ENCODE measurements at regions not wholly inside any gene's neighbourhood (a gene's known extent, or its start where the extent isn't known, plus 50 kb on each side); places are given as distances from the start of the nearest gene placed in this dataset.
A peak's percentile ranks its signal among the peaks of the same experiment; 100 is the strongest.

- no peak for FAIRE-seq
- no peak for DNase-seq (ENCODE audit: low read depth)
- TF ChIP-seq CTCF (IDR thresholded peaks at IDR 0.05; ENCODE audit: insufficient read depth, low read length, severe bottlenecking) = no peak
- no peaks in the 10 kb centered on the region for H3K36me3 ChIP-seq (ENCODE audit: control insufficient read depth, insufficient read depth, low read length)
- H3K27me3 ChIP-seq (ENCODE audit: control insufficient read depth, insufficient read depth, low read length) = peaks cover 4% of the 10 kb centered on the region
- H3K4me3 ChIP-seq (ENCODE audit: low read depth, low read length) = no peak overlapping the region
Measured at GRCh38 chr17:77736721-77737120, 221.8 kb upstream of the TNRC6C start.

GRCh38 chr17:77737442-77738265 is 220.8 kb upstream of the TNRC6C start:
- H3K36me3 ChIP-seq (ENCODE audit: control insufficient read depth, insufficient read depth, low read length) = no peaks in the 10 kb centered on the region
- FAIRE-seq = no peak
- H3K27me3 ChIP-seq (ENCODE audit: control insufficient read depth, insufficient read depth, low read length) = peaks cover 4% of the 10 kb centered on the region
- no peak overlapping the region for H3K4me3 ChIP-seq (ENCODE audit: low read depth, low read length)
- DNase-seq (ENCODE audit: low read depth) = no peak
- no peak for TF ChIP-seq CTCF (IDR thresholded peaks at IDR 0.05; ENCODE audit: insufficient read depth, low read length, severe bottlenecking)

- Histone ChIP-seq H3K36me3 (ENCODE audit: control insufficient read depth, insufficient read depth, low read length) (no peaks in the 10 kb centered on the region), H3K27me3 (ENCODE audit: control insufficient read depth, insufficient read depth, low read length) (peaks cover 4% of the 10 kb centered on the region)
Measured at GRCh38 chr17:77738751-77739531, 219.6 kb upstream of the TNRC6C start.

GRCh38 chr17:77740481-77740880 is 218.0 kb upstream of the TNRC6C start:
- Histone ChIP-seq H3K36me3 (ENCODE audit: control insufficient read depth, insufficient read depth, low read length) (no peaks in the 10 kb centered on the region), H3K4me3 (ENCODE audit: low read depth, low read length) (no peak overlapping the region), H3K27me3 (ENCODE audit: control insufficient read depth, insufficient read depth, low read length) (peaks cover 2% of the 10 kb centered on the region)
- no peak for TF ChIP-seq CTCF (IDR thresholded peaks at IDR 0.05; ENCODE audit: insufficient read depth, low read length, severe bottlenecking)
- FAIRE-seq (no peak), DNase-seq (ENCODE audit: low read depth) (no peak)

More at GRCh38 chr17:77738751-77739531, 219.6 kb upstream of the TNRC6C start:
- H3K4me3 ChIP-seq (ENCODE audit: low read depth, low read length) = no peak overlapping the region
- no peak for DNase-seq (ENCODE audit: low read depth)
- FAIRE-seq = no peak
- no peak for TF ChIP-seq CTCF (IDR thresholded peaks at IDR 0.05; ENCODE audit: insufficient read depth, low read length, severe bottlenecking)

- no peak for DNase-seq (ENCODE audit: low read depth)
- peak; percentile 9 for TF ChIP-seq CTCF (IDR thresholded peaks at IDR 0.05; ENCODE audit: insufficient read depth, low read length, severe bottlenecking)
- H3K36me3 ChIP-seq (ENCODE audit: control insufficient read depth, insufficient read depth, low read length) = no peaks in the 10 kb centered on the region
- H3K27me3 ChIP-seq (ENCODE audit: control insufficient read depth, insufficient read depth, low read length) = no peaks in the 10 kb centered on the region
- FAIRE-seq = no peak
- no peak overlapping the region for H3K4me3 ChIP-seq (ENCODE audit: low read depth, low read length)
Measured at GRCh38 chr17:77741109-77741508, 217.4 kb upstream of the TNRC6C start.

Data from bronchial epithelial cell (primary cell).